G401.6 (cell line): ENCODE measurements at regions not wholly inside any gene's neighbourhood (a gene's known extent, or its start where the extent isn't known, plus 50 kb on each side); places are given as distances from the start of the nearest gene placed in this dataset.

Experiments
- FAIRE-seq: peaks from 2 replicates; lab custom pipeline; 2012; peaks lifted over from hg19 to GRCh38; lab: Jason Lieb, UNC

DNA sequence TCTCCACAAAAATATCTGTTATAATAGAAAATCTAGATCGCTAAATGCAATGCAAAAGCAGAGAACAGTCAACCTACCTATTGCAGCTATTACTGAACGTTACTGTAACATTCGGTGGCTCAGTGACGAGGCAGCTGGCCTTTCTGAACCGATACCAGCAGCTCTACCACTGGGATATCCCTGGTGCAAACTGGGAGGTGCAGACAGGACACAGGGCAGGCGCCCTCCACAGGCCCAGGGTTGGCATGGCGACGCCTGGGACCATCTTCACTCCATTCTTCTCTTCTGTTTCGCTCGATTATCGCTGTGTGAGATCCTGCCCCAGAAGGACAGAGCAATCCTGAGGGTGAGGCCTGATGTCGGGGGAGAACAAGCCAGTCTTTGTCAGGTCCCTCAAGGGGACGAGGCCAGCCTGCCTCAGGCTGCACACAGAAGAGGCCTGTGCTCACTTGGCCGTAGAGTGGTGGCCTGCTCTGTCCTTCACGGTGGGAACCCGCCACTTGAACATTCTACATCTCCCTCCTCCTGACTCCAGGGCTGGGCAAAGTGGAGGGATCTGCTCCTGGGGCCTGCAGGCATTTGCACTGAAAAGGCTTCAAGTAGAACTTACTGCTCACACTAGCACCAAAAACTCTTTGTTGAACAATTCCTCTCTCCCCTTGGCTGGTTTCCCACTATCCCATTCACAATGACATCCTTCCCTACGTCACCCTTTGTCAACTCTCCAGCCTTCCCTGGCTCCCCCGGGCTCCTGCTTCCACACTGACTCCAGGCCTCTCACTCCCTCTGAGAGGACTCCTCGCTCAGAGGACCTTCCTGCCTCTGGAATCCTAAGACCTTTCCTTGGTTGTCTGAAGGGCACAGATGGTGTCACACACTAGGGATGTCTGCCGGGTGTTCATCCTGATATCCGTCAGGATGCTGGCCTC is 49.7 kb downstream of the CYRIA start:
- no peak for FAIRE-seq

DNA sequence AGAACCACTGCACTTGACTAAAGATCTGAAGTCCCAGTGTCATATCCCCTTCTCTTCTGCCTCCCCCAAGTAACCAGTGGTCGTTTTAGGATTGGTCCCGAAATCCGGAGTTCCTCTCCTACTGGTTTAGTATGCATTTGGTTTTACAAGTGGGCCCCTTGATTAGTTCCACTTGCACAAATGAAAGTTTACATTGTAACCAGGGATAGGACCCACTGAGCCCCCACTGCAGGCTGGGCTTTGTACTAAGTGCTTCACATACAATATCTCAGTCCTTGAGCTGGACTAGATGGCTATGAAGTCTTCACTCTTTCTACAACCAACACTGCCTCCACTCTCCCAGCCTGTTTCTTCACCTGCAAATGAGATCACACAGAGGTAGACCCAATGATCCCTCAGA is 50.4 kb downstream of the CYRIA start:
- no peak for FAIRE-seq

DNA sequence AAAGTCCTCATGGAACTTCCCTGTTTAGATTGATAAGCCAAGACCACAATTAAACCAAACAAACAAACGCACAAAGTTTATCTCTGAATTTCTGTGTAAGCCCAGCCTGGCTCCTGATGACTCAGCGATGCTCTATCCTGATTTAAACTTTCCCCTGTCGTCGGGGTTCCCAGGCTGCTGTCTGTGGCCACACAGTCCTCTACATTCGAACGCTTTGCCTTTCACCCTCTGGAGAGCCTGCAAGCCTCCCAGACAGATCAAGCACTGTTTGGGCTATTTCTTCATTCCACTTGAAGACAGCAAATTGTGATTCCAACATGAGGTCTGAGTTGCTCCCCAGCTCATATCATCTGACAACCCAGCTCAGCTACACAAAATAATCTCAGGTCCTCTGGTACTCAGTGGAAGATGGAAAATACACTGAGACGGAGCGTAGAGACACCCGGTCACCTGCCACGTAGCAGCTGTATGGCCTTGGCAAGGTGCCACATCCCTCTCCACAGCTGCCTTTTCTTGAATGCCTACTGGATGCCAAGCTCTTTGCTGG is 51.2 kb downstream of the CYRIA start:
- FAIRE-seq = no peak

DNA sequence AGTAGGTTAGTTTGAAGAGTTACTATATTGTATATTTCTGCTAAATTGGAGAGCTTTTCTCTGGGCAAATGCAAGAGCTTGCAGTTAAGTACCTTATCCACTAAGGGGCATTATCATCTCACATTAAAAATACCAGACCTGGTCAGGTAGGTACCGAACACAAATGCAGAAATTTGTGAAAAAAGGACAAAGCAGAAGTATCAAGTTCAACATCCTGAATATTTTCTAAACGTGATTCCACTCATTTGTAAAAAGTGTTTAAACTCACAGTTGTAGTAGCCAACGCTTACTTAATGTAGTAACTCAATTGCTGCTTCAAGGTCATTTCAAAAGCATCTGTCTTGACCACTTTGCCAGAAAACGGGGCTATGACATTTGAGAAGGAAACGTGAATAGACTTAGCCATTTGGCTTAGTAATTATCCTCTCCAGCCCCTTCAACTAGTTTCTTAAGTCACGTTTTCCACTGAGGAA is 52.1 kb downstream of the CYRIA start:
- no peak for FAIRE-seq

DNA sequence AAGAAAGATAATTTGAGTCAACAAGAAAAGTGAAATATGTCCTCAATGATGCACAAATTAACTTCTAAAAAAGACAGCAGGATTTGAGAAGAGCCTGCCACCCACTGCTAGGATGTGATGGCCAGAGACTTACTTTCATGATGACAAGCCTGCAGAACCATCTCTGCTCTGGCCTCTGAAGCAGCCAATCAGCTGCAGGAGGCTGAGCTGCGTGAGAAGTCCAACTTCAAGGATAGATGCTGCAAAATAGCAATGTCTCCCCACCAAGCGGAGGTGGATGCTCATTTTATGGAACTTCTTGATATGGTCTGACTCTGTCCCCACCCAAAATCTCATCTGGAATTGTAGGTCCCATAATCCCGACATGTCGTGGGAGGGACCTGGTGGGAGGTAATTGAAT is 53.1 kb downstream of the CYRIA start:
- no peak for FAIRE-seq

DNA sequence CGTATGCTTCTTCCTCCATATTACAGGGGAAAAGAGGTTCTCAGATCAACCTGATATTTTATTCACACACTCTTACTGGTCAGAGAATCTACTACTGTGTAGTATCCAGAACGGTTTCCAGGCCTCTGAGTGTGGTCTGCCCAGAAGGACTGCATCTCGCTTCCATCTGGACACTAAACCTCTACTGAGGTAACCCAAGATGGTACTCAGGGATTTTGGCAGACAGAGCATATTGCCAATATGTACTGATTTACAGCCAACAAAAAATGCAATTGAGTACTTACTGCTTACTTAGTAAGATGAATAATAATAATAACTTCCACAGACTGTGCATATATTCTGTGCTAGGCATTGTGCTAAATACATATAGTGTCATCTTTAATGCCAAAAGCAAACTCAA is 55.8 kb downstream of the CYRIA start:
- FAIRE-seq = no peak

DNA sequence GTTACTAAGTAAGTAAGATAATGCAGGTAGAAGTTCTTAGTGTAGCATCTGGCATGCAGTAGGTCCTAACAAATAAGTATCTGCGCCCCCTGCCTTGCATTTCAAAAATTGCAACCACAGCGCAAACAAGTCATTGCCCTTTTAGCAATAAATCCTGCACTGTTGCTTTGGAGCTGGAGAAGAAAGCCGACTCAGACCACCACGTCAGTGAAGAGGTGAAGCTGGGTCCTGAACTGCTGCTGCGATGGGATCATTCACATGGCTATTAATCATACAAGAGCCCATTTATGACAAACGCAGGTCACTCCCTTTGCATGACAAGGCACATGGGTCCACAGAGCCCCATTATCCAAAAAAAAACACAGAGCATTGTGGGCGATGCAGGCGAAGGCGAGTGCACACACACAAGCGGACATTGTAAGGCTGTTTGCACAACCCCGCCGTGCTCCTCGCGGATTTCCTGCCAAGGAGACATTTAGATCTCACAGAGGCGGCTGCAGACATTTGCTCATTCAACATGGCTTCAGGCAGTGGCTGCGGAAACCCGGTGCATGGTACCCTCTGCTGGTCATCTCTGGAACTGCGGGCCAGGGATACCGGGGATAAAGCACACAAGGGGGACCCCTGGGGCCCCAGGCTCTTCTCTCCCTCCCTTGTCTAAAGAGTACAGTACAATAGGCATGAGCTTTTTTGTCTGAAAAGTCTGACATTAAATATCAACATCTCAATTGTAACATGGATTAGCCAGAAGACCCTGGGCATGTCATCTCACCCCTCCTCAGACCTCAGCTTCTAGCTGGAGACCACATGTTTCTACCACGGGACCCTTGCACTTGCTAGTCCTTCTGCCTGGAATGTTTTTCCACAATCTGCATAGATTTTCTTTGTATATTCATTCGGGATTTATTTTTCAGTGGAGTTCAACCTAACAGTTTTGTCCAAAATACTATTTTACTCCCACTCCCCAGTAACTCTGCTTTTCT is 56.7 kb downstream of the CYRIA start:
- FAIRE-seq = peak; percentile 79

DNA sequence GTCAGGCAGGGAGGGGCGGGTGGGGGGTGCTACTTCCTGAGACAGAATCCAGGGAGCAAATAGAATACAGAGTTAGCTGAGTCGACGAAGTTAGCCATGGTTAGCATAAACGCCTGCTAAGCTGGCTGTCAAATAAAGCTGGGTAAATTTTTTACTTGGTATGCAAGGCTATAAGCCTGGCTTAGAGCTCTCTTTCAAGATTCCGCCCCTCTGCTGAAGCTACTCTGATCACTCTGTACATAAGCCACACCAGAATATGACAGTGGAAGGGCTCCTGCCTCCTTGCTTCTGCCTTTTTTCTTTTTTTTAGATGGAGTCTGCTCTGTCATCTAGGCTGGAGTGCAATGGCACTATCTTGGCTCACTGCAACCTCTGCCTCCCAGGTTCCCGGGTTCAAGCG is 58.3 kb downstream of the CYRIA start:
- FAIRE-seq = no peak

DNA sequence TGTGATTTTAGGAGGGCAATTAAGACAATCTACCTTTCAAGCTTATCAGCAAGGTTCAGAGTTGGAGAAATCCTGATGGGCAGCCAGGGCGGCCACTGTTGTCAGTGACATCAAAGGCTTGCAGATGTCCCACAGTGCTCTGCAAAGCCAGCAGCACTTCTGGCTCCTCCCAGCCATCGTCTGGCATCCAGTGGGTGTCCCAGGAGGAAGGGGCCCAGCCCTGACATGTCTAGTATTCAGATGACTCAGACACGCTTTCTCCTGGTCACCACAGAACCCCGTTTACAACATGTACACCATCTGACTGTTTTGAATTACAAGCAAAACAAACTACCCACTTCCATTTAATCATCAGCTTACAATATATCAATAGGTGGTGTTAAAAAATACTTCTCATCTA is 61.4 kb downstream of the CYRIA start:
- FAIRE-seq = no peak

DNA sequence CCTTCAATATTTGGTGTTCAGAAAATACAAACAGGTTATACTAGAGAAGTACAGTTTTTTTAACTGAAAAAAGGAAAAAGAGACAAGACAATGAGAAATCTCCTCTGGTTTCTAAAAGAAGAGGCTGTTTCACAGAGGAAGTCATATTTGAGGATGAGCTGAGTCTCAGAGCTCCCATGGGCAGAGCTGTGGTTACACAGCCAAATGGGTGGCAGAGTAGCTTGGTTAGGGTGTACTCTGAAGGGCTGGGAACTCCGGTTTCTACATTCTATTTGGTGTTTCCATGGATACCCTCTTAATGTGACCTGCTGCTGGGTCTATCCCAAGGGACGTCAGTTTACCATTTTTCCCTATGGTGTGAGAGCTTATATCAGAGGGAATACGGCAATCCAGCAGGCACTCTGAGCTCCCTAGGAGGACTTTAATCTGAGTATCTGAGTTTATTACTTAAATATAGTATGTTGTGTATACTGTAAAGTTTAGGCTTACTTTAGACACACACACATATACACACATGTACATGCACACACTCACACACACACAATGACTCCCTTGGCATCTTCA is 74.2 kb downstream of the CYRIA start:
- FAIRE-seq = no peak

DNA sequence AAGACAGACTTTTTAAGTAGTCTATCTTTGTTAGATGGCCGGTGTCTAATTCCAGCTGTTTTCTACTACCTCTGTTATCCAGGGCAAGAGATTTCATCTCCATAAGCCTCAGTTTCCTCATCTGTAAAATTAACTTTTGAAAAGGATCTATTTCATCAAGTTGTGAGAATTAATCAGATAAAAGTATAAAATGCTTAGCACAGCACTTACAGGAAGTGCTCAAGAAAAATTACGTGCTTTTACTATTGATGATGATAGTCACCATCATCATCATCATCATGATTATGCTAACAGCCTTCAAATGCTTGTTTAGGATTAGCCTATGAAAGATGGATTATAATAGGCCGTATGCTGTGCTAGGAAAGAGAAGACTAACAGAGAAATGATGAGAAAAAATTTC is 76.2 kb downstream of the CYRIA start:
- FAIRE-seq = no peak

DNA sequence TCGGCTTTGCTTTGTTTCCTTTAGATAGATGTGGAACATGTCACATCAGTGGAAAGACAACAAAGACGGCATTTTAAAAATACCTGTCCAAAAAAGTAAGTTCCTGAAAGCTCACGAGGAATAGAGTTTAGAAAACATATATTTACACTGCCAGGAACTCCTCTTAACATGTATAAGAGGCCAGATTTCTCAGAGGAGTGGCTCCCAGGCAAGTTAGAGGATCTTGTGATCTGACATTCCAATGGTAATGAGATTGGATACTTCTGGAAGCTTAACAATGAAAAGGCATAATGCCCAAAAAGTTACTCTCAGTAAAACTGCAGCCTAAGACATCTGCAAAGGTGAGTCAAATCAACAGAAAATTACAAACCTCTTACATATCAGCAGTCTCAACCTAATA is 77.1 kb downstream of the CYRIA start:
- no peak for FAIRE-seq

DNA sequence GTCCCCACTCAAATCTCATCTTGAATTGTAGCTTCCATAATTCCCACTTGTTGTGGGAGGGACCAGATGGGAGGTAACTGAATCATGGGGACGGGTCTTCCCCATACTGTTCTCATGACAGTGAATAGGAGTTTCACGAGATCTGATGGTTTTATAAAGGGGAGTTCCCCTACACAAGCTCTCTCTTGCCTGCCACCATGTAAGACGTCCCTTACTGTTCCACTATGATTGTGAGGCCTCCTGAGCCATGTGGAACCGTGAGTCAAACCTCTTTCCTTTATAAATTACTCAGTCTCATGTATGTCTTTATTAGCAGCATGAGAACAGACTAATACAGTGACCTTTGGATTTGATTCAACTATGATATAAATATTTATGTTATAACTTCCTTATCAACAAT is 78.0 kb downstream of the CYRIA start:
- no peak for FAIRE-seq

DNA sequence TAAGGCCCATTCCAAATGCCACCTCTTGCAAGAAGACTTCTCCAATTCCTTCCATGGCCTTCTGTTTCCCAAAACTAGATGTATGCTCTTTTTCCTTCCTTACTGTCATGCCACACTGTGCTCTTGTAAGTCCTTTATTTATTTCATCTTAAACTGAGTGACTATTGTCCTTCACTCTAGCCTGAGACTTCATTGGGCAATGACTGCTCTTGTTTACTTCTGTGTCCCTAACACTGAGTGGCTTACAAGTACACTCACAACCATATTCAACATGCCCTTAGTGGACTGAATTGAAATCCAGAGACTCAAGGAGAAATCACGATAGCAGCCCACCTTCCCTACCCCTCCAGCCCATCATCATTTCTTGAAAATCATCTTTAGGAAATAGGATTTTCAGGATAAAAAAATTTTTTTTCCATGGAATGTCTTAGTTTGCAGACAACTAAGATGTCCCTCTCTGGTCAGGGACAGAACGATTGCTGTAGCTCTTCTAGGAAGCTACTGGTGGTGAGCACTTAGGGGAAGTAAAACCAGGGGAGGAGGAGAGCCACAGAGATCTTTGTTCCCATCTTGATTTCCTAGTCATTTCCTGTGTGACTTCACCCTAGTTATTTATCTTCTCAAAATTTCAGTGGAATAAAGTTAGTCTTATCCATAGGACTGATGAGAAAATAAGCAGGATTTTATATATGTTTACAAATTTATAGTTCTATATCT is 80.7 kb downstream of the CYRIA start:
- no peak for FAIRE-seq

DNA sequence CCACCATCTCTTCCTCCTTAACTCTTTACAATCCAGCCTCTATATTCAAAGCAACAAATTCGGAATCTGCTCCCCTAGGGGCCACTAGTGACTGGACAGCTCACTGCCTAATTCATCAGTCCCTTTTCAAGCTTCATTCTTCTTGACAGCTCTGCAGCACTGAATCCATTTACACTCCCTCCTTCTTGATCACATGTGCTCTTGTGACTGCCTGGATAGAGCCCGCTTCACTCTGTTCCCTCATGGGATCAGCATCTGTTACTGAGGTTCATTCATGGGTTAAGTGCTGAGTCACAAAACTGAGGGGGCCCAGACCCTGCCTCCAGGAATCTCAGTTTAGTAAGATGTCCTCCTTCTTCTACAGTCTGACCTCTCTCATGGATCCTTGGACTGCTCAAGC is 81.5 kb downstream of the CYRIA start:
- FAIRE-seq = no peak

DNA sequence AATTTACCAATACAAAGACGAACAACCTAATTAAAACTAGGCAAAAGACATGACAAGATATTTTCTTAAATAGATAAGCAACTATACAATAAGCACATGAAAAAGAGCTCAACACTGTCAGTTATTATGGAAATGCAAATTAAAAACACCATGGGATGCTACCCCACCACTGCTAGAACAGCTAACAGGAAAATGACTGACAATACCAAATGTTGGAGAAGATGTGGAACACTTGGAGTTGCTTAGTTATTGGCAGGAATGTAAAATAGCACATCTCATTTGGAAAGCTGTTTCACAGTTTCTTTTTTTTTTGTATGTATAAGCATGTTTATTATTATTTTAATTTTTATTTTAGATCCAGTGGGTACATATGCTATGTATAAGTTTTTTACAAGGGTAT is 84.4 kb downstream of the CYRIA start:
- no peak for FAIRE-seq

DNA sequence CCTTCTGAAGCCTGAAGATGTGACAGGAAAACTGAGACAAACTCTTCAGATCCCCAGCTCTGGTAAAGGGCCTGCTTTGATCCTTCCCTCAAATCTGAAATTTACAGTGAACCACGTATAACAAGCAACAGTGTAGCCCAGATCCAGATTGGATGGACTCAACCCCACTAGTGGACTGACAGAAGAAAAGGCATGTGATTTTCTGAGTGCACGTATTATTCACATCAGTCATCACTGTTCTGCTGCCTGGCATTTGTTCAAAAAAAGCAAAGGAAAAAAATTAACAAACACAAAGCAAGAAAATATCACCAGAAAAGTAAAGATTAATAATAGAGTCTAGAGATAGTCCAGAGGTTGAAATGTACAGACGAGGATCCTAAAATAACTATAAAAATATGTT is 87.6 kb downstream of the CYRIA start:
- FAIRE-seq = no peak

DNA sequence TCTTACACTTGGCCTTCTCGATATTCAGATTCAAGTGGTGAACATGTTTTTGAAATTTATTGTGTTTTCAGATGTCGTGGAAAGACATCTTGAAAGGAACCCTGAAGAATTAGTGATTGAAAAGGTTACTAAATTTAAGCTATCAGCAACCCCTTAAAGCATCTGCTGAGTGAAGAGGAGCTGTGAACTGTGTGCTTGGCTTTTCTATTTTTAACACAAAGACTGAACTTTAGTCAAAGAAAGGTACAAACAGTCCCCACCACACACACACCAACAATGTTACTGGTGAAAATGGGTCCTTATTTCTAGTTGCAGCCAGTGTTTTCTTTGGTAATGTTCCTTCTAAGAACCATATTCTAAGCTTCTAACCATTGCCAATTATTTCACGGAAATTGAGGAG is 95.1 kb downstream of the CYRIA start:
- no peak for FAIRE-seq

DNA sequence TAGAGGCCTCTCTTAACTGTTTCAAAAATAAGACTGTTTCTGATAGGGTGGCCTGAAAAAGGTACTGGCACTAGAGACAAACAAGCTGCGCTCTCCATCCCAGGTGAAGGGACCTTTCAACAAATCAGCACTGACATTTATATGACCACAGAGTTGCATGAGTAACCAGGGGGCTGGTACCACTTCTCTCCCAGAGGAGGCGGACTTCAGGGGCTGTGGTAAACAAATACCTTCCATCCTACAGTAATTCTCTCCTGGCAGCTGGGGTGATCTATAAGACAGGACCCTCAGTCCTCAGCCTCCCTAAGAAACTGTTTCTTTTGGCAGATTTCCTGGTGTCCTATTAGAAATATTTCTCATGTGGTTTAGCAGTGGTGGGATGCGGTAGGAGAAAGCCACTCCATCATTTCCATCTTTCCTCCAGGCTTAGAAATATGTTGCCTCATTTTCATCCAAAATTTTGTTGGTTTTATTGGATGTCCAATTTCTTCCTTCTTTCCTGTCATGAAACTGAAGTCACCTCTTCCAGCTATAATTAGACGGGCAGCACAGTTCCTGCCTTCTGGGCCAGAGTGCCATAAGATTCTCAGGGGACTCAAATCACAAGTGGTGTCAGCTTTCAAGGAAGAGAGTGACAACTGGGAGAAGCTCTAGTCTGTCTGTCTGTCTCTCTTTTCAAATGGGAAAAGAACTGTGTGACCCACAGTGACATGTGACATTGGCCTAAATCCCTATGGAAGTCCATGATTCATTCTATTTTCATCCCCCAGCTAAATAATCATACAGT is 96.4 kb downstream of the CYRIA start:
- FAIRE-seq = no peak

DNA sequence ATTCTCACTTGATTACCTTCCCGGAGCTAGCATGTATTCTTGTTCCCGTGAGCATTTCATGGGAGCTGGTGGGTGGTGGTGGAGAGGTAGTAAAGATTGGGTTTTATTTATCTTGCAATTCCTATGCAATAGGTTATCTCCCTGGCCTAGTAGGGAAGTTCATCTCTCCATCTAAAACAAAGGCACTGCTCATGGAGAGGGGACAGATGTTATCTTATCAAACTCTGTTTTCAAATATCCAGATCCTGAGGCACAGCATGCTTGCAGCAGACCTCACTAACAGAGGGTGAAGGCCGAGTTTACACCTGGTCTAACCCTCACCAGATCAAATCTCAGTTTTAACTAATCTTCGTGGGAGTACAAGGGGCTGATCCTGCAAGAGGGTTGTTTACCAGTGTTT is 98.9 kb downstream of the CYRIA start:
- FAIRE-seq = no peak

DNA sequence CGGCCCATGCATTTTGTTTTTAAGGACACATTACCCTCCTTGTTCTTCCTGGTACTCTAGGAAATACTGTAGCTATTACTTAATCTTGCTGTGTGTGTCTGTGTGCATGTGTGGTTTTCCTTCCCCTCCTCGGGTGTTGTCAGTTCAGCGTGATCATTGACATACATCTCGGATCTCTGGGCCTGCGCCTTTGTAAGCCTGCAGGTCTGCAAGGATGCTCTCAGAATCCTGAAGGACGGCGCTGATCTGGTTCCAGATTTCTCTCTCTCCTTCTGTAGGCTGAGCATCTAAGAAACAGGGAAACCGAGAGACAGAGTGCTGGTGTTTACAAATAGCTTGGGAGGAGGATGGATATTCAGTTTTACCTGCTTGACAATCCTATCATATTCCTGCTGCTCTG is 100.2 kb downstream of the CYRIA start:
- no peak for FAIRE-seq
